GM19043 (cell line): ENCODE measurements at regions not wholly inside any gene's neighbourhood (a gene's known extent, or its start where the extent isn't known, plus 50 kb on each side); places are given as distances from the start of the nearest gene placed in this dataset.
"Not testable (repeated sequence)": the region's sequence is repeated elsewhere in the genome, so short reads cannot be mapped to it uniquely, and the experiment has no call there.

ENCODE experiments used
- ATAC-seq: cut with Tn5 transposase; IDR thresholded peaks from one replicate; pipeline ENCODE4 v1.9.1; 2021; ENCODE audit warnings: low read depth; ENCODE audit not compliant: unreplicated experiment

GRCh38 chr6:102761872-102762271, 1368.4 kb downstream of the GRIK2 start:
- no peak for ATAC-seq

- ATAC-seq = no peak
Observed at GRCh38 chr6:102759415-102759814, 1365.9 kb downstream of the GRIK2 start.

GRCh38 chr6:102758536-102758935, 1365.0 kb downstream of the GRIK2 start:
- not testable (repeated sequence) for ATAC-seq

DNA sequence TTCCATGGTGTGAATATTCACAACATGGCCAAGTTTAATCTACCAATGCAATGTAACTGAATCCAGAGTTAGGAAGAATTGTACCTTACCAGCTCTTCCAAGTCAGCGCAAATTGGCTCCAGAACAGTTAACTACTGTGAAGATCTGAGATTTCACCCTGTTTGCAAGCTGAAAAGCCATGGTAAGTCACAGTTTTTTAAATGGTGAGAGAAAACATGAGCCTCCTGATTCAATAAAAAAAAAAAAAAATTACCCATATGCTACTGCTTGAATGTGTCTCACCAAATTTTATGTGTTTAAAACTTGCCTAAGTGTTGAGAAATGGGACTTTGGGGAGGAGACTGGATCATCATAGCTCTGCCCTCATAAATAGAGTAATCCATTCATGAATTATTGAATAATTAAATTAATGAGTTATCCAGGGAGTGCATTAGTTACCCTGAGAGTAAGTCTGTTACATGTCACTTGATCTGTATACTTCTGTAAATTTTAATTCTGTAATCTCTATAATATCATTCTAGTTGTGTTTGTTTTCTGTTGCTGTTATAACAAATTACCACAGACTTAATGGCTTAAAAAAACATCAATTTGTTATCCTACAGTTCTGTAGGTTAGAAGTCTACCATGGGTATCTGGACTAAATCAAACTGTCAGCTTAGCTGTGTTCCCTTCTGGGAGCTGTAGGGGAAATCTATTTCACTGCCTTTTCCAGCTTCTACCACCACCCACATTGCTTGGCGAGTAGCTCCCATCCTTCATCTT, 1355.9 kb downstream of the GRIK2 start:
- no peak for ATAC-seq

DNA sequence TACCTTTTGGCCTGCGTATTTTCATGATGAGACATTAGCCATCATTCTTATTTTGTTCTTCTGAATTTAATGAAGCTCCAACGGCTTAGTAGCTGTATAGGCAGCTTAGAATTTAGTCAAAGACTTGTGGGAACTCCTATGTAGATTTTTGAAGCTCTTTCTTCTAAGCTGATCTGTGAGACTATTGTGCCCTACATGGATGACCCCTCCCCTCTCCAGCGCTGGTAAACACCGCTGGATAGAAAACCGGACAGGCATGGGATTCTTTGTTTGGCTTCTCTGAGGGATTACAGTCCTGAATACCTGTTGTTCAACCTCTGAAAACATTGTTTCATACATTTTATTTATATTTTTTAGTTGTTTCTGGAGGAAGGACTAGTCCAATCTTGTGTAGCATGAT, 1353.4 kb downstream of the GRIK2 start:
- no peak for ATAC-seq

GRCh38 chr6:102742754-102743356, 1349.3 kb downstream of the GRIK2 start:
- ATAC-seq = no peak

DNA sequence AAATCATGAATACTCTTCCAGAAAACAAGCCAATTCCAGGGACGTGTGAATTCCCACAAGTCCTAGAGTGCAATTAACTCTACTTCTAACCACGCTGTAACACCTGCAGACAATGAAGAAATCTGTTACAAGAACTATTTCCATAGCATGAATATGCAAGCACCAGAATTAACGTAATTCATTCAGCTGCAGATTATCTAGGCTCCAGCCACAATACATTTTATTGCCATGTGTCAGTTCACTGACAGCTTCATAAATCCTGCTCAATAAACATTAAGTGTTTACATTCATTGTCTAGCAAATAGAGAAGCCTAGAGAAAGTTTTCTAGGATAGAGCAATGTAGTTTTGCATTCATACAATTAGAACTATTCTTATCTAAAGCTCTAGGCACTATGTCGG, 1348.5 kb downstream of the GRIK2 start:
- no peak for ATAC-seq

DNA sequence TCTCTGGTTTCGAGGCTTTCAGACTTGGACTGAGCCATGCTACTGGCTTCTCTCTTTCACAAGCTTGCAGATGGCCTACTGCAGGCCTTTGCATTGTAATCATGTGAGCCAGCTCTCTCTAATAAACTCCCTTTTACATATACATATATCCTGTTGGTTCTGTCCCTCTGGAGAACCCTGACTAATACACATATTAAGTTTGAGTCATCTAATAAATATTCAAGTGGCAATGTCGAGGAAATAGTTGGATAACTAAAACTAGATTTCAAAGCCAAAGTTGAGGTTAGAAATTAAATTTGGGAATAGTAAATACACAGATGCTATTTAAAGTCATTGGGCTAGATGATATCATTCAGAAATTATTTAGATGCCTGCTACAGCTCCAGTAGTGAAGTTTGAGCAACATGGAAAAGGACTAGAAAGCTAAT, 1343.4 kb downstream of the GRIK2 start:
- no peak for ATAC-seq

DNA sequence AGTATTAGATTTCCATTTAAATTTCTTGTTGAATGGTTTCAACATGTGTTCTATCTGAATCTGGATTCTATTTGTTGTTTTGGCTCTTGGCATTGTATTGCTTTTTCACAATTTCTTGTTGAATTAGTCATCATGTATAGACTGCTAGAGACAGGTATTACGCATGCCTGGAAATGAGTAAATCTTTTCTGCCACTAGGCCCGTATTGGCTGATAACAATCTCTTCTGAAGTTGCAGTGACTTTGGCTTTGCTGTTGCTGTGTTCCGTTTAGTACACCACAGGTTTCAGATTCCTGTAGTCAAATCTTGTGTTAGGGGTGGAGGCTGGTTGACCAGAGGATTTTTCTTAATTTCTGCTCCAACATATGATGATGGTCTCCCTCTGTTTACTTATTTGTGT, 1339.4 kb downstream of the GRIK2 start:
- ATAC-seq = no peak

DNA sequence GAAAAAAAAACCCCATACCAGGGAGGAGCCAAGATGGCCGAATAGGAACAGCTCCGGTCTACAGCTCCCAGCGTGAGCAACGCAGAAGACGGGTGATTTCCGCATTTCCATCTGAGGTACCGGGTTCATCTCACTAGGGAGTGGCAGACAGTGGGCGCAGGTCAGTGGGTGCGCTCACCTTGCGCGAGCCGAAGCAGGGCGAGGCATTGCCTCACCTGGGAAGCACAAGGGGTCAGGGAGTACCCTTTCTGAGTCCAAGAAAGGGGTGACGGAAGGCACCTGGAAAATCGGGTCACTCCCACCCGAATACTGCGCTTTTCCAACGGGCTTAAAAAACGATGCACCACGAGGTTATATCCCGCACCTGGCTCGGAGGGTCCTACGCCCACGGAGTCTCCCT, 1328.6 kb downstream of the GRIK2 start:
- ATAC-seq = not testable (repeated sequence)

- ATAC-seq = no peak
Observed at GRCh38 chr6:102717737-102718456, 1324.4 kb downstream of the GRIK2 start.

- no peak for ATAC-seq
Observed at GRCh38 chr6:102717252-102717651, 1323.7 kb downstream of the GRIK2 start.

DNA sequence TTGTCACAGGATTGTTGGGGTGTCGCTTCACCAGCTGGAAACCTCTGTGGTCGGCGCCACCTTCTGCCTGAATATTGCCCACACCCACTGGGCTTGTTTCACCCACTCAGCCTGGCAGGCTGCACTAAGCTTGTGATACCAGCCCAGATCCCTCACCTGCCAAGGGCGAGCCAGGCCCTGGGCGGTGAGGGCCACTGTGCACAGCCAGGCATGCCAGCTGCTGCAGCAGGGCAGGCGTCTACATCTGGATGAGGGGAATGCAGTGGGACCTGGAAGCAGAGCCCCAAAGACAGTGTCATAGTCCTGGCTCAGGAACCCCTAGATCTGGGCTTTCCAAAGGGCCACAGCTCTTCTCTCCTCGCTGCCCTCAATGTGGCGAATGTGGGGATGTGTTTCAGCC, 1307.5 kb downstream of the GRIK2 start:
- ATAC-seq = no peak

GRCh38 chr6:102686461-102686860, 1293.0 kb downstream of the GRIK2 start:
- no peak for ATAC-seq

GRCh38 chr6:102680413-102680812, 1286.9 kb downstream of the GRIK2 start:
- ATAC-seq = no peak

DNA sequence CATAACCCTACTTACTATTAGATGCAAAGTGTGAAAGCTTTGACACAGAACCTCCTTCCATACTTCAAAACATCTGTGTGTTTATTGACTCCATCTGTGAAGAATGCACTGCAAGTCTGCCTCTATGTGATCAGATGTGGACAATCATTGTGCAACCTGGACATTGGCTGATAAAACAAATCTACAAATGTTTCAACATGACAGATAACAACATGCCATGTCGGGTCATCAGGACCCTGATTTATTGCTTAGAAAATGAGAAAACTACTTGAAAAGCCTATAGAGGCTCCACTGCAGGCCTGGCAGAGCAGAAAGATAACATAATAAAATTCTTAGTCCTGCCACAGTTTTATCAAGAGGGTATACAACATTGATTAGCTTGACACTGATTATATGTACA, 1286.4 kb downstream of the GRIK2 start:
- no peak for ATAC-seq

GRCh38 chr6:102677225-102677624, 1283.7 kb downstream of the GRIK2 start:
- no peak for ATAC-seq

DNA sequence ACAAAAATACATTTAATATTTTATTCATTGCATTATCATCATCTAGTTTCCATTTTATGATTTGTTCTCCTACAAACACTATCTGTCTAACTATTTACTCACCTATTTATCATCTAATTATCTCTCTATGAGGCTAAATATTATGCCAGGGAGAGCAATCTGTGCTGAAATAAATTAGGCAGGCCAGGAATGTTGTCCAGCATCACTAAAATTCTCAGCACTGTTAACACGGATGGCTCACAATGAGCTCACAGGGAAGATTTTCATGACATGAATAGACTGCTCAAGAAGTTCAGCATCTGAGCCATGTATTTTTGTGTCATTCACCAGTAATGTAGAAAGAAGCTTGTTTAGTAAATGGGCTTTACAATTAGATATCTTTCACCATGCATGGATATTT, 1277.2 kb downstream of the GRIK2 start:
- ATAC-seq = no peak

GRCh38 chr6:102662851-102663250, 1269.3 kb downstream of the GRIK2 start:
- ATAC-seq = no peak

- ATAC-seq = no peak
Observed at GRCh38 chr6:102660303-102660702, 1266.8 kb downstream of the GRIK2 start.

GRCh38 chr6:102655823-102656222, 1262.3 kb downstream of the GRIK2 start:
- ATAC-seq = no peak

DNA sequence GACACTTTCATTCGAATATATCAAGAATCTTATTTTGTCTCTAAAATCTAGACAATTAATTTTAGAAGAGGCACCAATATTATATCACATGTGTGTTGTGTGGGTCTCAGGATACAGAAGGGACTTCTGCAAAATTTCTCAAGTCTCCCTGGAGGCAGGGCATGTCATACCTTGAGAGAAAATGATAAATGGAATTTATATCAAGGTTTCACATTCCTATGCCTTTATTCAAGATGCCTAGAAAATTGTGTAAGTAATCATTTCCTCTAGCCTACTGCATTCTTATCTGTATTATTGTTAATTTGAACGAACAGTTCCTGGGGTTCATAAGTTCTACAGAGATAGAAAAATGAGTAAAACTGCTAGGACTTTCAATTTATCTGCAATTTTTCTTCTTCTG, 1247.9 kb downstream of the GRIK2 start:
- ATAC-seq = no peak
